ENCODE measurements at regions not wholly inside any gene's neighbourhood (a gene's known extent, or its start where the extent isn't known, plus 50 kb on each side); places are given as distances from the start of the nearest gene placed in this dataset.

- H3K27me3 ChIP-seq (ENCODE audit: low read depth), result no peaks in the 10 kb centered on the region
Observed at GRCh38 chr5:107058235-107058634, 612.5 kb downstream of the EFNA5 start.

DNA sequence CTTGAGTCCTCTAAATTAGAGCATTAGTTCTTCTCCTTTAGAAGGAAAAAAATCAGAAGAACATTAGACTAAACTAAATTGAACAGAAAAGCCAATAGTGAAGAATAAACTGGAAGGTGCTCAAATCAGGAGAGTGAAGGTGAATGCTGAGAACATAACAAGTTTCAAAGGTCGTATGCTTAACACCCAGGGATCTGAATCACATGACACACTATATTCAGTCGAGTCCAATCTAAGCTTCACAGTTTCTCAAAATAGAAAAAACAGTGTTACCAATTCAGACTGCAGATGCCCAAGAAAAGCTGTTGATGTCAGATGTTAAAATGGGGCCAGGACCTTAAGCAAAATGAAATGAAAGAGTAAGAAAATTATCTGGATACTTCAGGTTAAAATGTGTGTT, 614.5 kb downstream of the EFNA5 start:
- no peaks in the 10 kb centered on the region for H3K27me3 ChIP-seq (ENCODE audit: low read depth)
- no peaks in the 10 kb centered on the region for H3K9me3 ChIP-seq (replicated peaks)
- no peaks in the 10 kb centered on the region for H3K36me3 ChIP-seq
- no peak for DNase-seq
- TF ChIP-seq, protein P1, sequence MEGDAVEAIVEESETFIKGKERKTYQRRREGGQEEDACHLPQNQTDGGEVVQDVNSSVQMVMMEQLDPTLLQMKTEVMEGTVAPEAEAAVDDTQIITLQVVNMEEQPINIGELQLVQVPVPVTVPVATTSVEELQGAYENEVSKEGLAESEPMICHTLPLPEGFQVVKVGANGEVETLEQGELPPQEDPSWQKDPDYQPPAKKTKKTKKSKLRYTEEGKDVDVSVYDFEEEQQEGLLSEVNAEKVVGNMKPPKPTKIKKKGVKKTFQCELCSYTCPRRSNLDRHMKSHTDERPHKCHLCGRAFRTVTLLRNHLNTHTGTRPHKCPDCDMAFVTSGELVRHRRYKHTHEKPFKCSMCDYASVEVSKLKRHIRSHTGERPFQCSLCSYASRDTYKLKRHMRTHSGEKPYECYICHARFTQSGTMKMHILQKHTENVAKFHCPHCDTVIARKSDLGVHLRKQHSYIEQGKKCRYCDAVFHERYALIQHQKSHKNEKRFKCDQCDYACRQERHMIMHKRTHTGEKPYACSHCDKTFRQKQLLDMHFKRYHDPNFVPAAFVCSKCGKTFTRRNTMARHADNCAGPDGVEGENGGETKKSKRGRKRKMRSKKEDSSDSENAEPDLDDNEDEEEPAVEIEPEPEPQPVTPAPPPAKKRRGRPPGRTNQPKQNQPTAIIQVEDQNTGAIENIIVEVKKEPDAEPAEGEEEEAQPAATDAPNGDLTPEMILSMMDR (IDR thresholded peaks at IDR 0.05; ENCODE audit: borderline replicate concordance), result no peak
- peak overlapping the region; percentile 2 for H3K27ac ChIP-seq (replicated peaks)
- intact Hi-C loops (cut with micrococcal nuclease), result no loop called here
- H3K4me3 ChIP-seq, result no peak overlapping the region
- peaks cover 20% of the 10 kb centered on the region for H3K4me1 ChIP-seq

More at GRCh38 chr5:107058235-107058634, 612.5 kb downstream of the EFNA5 start:
- no peak overlapping the region for H3K4me3 ChIP-seq
- peaks cover 20% of the 10 kb centered on the region for H3K4me1 ChIP-seq
- no peaks in the 10 kb centered on the region for H3K9me3 ChIP-seq (replicated peaks)
- H3K27ac ChIP-seq (replicated peaks), result peak overlapping the region; percentile 51
- intact Hi-C loops (cut with micrococcal nuclease), result no loop called here
- no peak for DNase-seq
- TF ChIP-seq, protein P1 (IDR thresholded peaks at IDR 0.05; ENCODE audit: borderline replicate concordance), result no peak
- H3K36me3 ChIP-seq, result no peaks in the 10 kb centered on the region

DNA sequence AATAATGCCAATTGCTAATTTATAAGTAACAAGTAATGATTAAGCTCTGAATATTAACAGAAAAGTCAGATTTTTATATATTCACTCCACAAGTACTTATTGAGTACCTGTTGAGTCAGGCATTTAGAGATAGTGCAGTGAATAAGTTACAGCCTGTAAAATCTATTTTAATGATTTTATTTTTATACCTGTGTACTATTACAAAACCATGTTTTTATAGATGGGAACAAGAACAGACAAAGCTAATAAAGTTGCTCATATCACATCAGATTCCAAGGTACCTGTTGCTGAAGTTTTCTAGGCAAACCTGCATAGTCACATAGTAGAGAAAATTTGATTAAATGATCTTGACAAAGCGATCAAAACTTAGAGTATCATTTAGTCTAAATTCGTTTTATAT, 623.7 kb downstream of the EFNA5 start:
- no peak for DNase-seq
- intact Hi-C loops (cut with micrococcal nuclease), result no loop called here
- no peak overlapping the region for H3K27ac ChIP-seq (replicated peaks)
- H3K27me3 ChIP-seq (ENCODE audit: low read depth), result no peaks in the 10 kb centered on the region
- no peak overlapping the region for H3K4me3 ChIP-seq
- no peaks in the 10 kb centered on the region for H3K9me3 ChIP-seq (replicated peaks)
- TF ChIP-seq, protein P1 (IDR thresholded peaks at IDR 0.05; ENCODE audit: borderline replicate concordance), result no peak
- no peaks in the 10 kb centered on the region for H3K36me3 ChIP-seq
- peaks cover 9% of the 10 kb centered on the region for H3K4me1 ChIP-seq

GRCh38 chr5:107043665-107044064, 627.1 kb downstream of the EFNA5 start:
- no peak overlapping the region for H3K27ac ChIP-seq (replicated peaks)

GRCh38 chr5:107040907-107041306, 629.8 kb downstream of the EFNA5 start:
- DNase-seq, result no peak
- Histone ChIP-seq H3K27me3 (ENCODE audit: low read depth) (no peaks in the 10 kb centered on the region), H3K4me3 (no peak overlapping the region), H3K27ac (replicated peaks) (no peak overlapping the region), H3K9me3 (replicated peaks) (peaks cover 3% of the 10 kb centered on the region), H3K4me1 (peaks cover 9% of the 10 kb centered on the region), H3K36me3 (no peaks in the 10 kb centered on the region)
- intact Hi-C loops (cut with micrococcal nuclease), result no loop called here
- TF ChIP-seq, protein P1 (IDR thresholded peaks at IDR 0.05; ENCODE audit: borderline replicate concordance), result no peak

More at GRCh38 chr5:107043665-107044064, 627.1 kb downstream of the EFNA5 start:
- DNase-seq, result no peak
- no peaks in the 10 kb centered on the region for H3K36me3 ChIP-seq
- TF ChIP-seq, protein P1 (IDR thresholded peaks at IDR 0.05; ENCODE audit: borderline replicate concordance), result no peak
- H3K4me3 ChIP-seq, result no peak overlapping the region
- peaks cover 9% of the 10 kb centered on the region for H3K4me1 ChIP-seq
- no peaks in the 10 kb centered on the region for H3K27me3 ChIP-seq (ENCODE audit: low read depth)
- no peaks in the 10 kb centered on the region for H3K9me3 ChIP-seq (replicated peaks)
- intact Hi-C loops (cut with micrococcal nuclease), result no loop called here

DNA sequence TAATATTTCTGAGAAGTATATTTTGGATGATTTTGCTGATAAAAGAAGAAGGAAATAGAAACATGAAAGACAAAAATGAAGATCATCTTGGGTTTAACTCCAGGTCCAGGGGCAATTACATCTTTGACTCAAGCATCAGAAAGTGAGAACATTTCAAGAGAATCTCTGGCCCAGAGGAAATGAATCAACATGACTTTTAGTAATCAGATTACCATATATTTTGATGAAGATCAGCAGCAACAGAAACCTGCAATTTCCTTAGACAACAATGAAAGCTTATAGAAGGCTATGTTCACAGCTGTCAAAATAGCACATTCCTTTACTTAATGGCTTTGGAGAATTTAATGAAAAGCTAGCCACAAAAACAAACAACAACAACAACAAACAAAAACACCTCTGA, 638.1 kb downstream of the EFNA5 start:
- TF ChIP-seq, protein P1 (IDR thresholded peaks at IDR 0.05; ENCODE audit: borderline replicate concordance), result no peak
- intact Hi-C loops (cut with micrococcal nuclease), result no loop called here
- Histone ChIP-seq H3K36me3 (no peaks in the 10 kb centered on the region), H3K27ac (replicated peaks) (no peak overlapping the region), H3K4me3 (no peak overlapping the region), H3K27me3 (ENCODE audit: low read depth) (no peaks in the 10 kb centered on the region), H3K4me1 (peaks cover 7% of the 10 kb centered on the region), H3K9me3 (replicated peaks) (peaks cover 3% of the 10 kb centered on the region)
- no peak for DNase-seq

All from left ventricle myocardium inferior (tissue), 1 donor.